WERI-Rb-1 (cell line): ENCODE measurements at regions not wholly inside any gene's neighbourhood (a gene's known extent, or its start where the extent isn't known, plus 50 kb on each side); places are given as distances from the start of the nearest gene placed in this dataset.

ENCODE experiments used
- DNase-seq: peaks from one replicate; pipeline ENCODE4 v3.0.0-alpha.2; 2020
- H3K27ac ChIP-seq: fragments of 250-450 bp; sonication (Bioruptor Pico); 2 replicates; pipeline ENCODE4 v1.5.1; 2020; ENCODE audit warnings: mild to moderate bottlenecking, moderate library complexity
- H3K27me3 ChIP-seq: fragments of 250-450 bp; sonication (Bioruptor Pico); 2 replicates; pipeline ENCODE4 v1.5.1; 2021; ENCODE audit warnings: mild to moderate bottlenecking, low read depth, moderate library complexity; ENCODE audit not compliant: insufficient read depth, severe bottlenecking
- H3K36me3 ChIP-seq: fragments of 250-450 bp; sonication (Bioruptor Pico); 2 replicates; pipeline ENCODE4 v1.5.1; 2020; ENCODE audit warnings: mild to moderate bottlenecking, moderate library complexity
- H3K4me3 ChIP-seq: 2 replicates; pipeline ENCODE4 v1.5.1; 2011; ENCODE audit warnings: low read depth, mild to moderate bottlenecking, control low read depth, low read length
- H3K9me3 ChIP-seq: fragments of 250-450 bp; sonication (Bioruptor Pico); 2 replicates; pipeline ENCODE4 v1.5.1; 2021; ENCODE audit warnings: mild to moderate bottlenecking, moderate library complexity; ENCODE audit not compliant: severe bottlenecking
- CTCF ChIP-seq: IDR thresholded peaks from 2 replicates; pipeline ENCODE4 v1.5.1; 2011; ENCODE audit warnings: low read depth, mild to moderate bottlenecking, control low read depth, inconsistent platforms, low read length

GRCh38 chr10:29914986-29915785 lies 144.2 kb downstream of the JCAD start:
- Histone ChIP-seq H3K9me3 (no peaks in the 10 kb centered on the region), H3K27me3 (no peaks in the 10 kb centered on the region), H3K36me3 (no peaks in the 10 kb centered on the region), H3K27ac (no peak overlapping the region), H3K4me3 (no peak overlapping the region)
- no peak for DNase-seq
- no peak for TF ChIP-seq CTCF

GRCh38 chr10:29908962-29909361 lies 150.4 kb downstream of the JCAD start:
- Histone ChIP-seq H3K36me3 (no peaks in the 10 kb centered on the region), H3K27me3 (no peaks in the 10 kb centered on the region), H3K4me3 (no peak overlapping the region), H3K27ac (no peak overlapping the region), H3K9me3 (no peaks in the 10 kb centered on the region)
- no peak for TF ChIP-seq CTCF
- no peak for DNase-seq

DNA sequence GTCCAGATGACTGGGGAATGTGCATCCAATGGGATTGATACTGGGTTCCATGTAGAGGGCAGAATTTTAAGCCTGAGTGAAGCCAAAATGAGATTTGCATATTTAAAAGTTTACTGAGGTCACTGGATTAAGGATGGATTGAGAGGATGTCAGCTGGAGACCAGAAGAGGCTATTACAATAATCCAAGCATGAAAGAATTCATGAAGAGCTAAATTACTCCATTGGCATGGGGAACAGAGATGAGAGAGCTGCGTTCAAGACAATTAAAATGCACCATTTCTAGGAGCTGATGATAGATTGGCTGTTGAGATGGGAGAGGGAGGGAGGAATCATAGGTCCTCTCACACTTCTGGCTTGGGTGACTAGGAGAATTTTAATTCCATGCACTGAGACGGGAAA lies 158.5 kb downstream of the JCAD start:
- TF ChIP-seq CTCF = no peak
- no peak for DNase-seq

GRCh38 chr10:29897999-29898716 lies 161.2 kb downstream of the JCAD start:
- no peak for DNase-seq
- no peak for TF ChIP-seq CTCF
- Histone ChIP-seq H3K9me3 (no peaks in the 10 kb centered on the region), H3K4me3 (no peak overlapping the region), H3K27me3 (no peaks in the 10 kb centered on the region), H3K36me3 (no peaks in the 10 kb centered on the region), H3K27ac (no peak overlapping the region)

More for the DNA sequence above, 158.5 kb downstream of the JCAD start:
- Histone ChIP-seq H3K9me3 (no peaks in the 10 kb centered on the region), H3K27ac (no peak overlapping the region), H3K36me3 (no peaks in the 10 kb centered on the region), H3K27me3 (no peaks in the 10 kb centered on the region), H3K4me3 (no peak overlapping the region)

GRCh38 chr10:29897430-29897829 lies 162.0 kb downstream of the JCAD start:
- Histone ChIP-seq H3K27me3 (no peaks in the 10 kb centered on the region), H3K4me3 (no peak overlapping the region), H3K27ac (no peak overlapping the region), H3K36me3 (no peaks in the 10 kb centered on the region), H3K9me3 (no peaks in the 10 kb centered on the region)
- no peak for TF ChIP-seq CTCF
- DNase-seq = no peak
